Gastroesophageal sphincter (tissue), 4 donors: ENCODE measurements at regions not wholly inside any gene's neighbourhood (a gene's known extent, or its start where the extent isn't known, plus 50 kb on each side); places are given as distances from the start of the nearest gene placed in this dataset.

ENCODE experiments used
- ATAC-seq: fragments of 150-250 bp; one replicate; pipeline ENCODE4 v1.9.1; 2016; ENCODE audit warnings: mild to moderate bottlenecking, moderate library complexity
- H3K27ac ChIP-seq, 4 donors: fragments of 200-600 bp; sonication (generic) in 3 of 4; 1 replicate in 3 of 4; 2 replicates in 1 of 4; pipeline ENCODE4 v1.5.1; 2016 to 2019
- H3K27me3 ChIP-seq: fragments of 200-600 bp; sonication (generic); one replicate; pipeline ENCODE4 v1.5.1; 2019
- H3K36me3 ChIP-seq, 2 donors: fragments of 200-600 bp; sonication (generic); one replicate each; pipeline ENCODE4 v1.5.1; 2019; ENCODE audit warnings: control low read depth in 1 of 2
- H3K4me1 ChIP-seq, 3 donors: fragments of 200-600 bp; sonication (generic); 1 replicate in 2 of 3; 2 replicates in 1 of 3; pipeline ENCODE4 v1.5.1; 2016 to 2019; ENCODE audit warnings: control low read depth in 2 of 3
- H3K4me3 ChIP-seq, 2 donors: fragments of 200-600 bp; sonication (generic); one replicate each; pipeline ENCODE4 v1.5.1; 2019; ENCODE audit warnings: mild to moderate bottlenecking in 1 of 2, moderate library complexity in 1 of 2
- H3K9me3 ChIP-seq, 3 donors: fragments of 200-600 bp; sonication (generic); one replicate each; pipeline ENCODE4 v1.5.1; 2017 to 2019; ENCODE audit warnings: control low read depth in 2 of 3
- CTCF ChIP-seq, 4 experiments: fragments of 200-600 bp in 2 of 4; fragments of 450-650 bp in 2 of 4; sonication (generic) in 1 of 4; IDR thresholded peaks; one replicate each; pipeline ENCODE4 v1.5.1; 2017 to 2019; ENCODE audit warnings: antibody characterized with exemption in 4 of 4, mild to moderate bottlenecking in 2 of 4, moderate library complexity in 2 of 4
- EP300 ChIP-seq: sonication (generic); formaldehyde crosslinking; IDR thresholded peaks from one replicate; pipeline ENCODE4 v1.6.1; 2017; ENCODE audit warnings: antibody characterized with exemption, mild to moderate bottlenecking
- POLR2A ChIP-seq, 2 donors: fragments of 450-650 bp; IDR thresholded peaks; one replicate each; pipeline ENCODE4 v1.6.1; 2017; ENCODE audit warnings: antibody characterized with exemption in 2 of 2, mild to moderate bottlenecking in 2 of 2, moderate library complexity in 1 of 2
- POLR2AphosphoS5 ChIP-seq: sonication (generic); formaldehyde crosslinking; IDR thresholded peaks from one replicate; pipeline ENCODE4 v1.6.1; 2017; ENCODE audit warnings: antibody characterized with exemption
- WGBS, 2 donors: methylation state at CpG; one replicate each; pipeline ENCODE4 v1.1.5; 2018; ENCODE audit warnings: low coverage in 1 of 2; 5-methylcytosine and 5-hydroxymethylcytosine counted together

GRCh38 chr14:101129521-101130167 lies 226.1 kb upstream of the RTL1 start:
- H3K4me1 ChIP-seq, result no peaks in the 10 kb centered on the region
- H3K9me3 ChIP-seq, result peaks cover 0 to 4% (median 0%) of the 10 kb centered on the region in 3 donors
- no peak overlapping the region for H3K27ac ChIP-seq
- WGBS, 2 donors, result 52 to 69% methylated on average over 6 of the region's 6 CpGs
- peaks cover 63% of the 10 kb centered on the region for H3K27me3 ChIP-seq
- H3K36me3 ChIP-seq, result no peaks in the 10 kb centered on the region
- TF ChIP-seq POLR2AphosphoS5 (no peak), POLR2A (IDR thresholded peaks at IDR 0.05) (no peak), CTCF (IDR thresholded peaks at IDR 0.05) (no peak)
- no peak for ATAC-seq
- no peak overlapping the region for H3K4me3 ChIP-seq

GRCh38 chr14:101130861-101131260 lies 227.3 kb upstream of the RTL1 start:
- H3K27me3 ChIP-seq, result peaks cover 59% of the 10 kb centered on the region
- TF ChIP-seq EP300 (no peak), POLR2AphosphoS5 (no peak), CTCF (IDR thresholded peaks at IDR 0.05) (no peak), POLR2A (IDR thresholded peaks at IDR 0.05) (no peak)
- ATAC-seq, result no peak

GRCh38 chr14:101131451-101131916 lies 228.0 kb upstream of the RTL1 start:
- no peak for ATAC-seq
- Histone ChIP-seq H3K9me3 (peaks cover 0 to 4% (median 0%) of the 10 kb centered on the region in 3 donors), H3K4me3 (no peak overlapping the region), H3K27me3 (peaks cover 53% of the 10 kb centered on the region), H3K36me3 (no peaks in the 10 kb centered on the region), H3K4me1 (no peaks in the 10 kb centered on the region), H3K27ac (no peak overlapping the region)
- TF ChIP-seq POLR2A (IDR thresholded peaks at IDR 0.05), result no peak
- no peak for TF ChIP-seq CTCF (IDR thresholded peaks at IDR 0.05)
- no peak for TF ChIP-seq POLR2AphosphoS5
- no peak for TF ChIP-seq EP300
- WGBS, 2 donors, result no CpG with 5 or more reads among the region's 7 CpGs

More at GRCh38 chr14:101130861-101131260, 227.3 kb upstream of the RTL1 start:
- Histone ChIP-seq H3K27ac (no peak overlapping the region), H3K9me3 (peaks cover 0 to 4% (median 0%) of the 10 kb centered on the region in 3 donors), H3K36me3 (no peaks in the 10 kb centered on the region), H3K4me1 (no peaks in the 10 kb centered on the region), H3K4me3 (no peak overlapping the region)
- WGBS, 2 donors, result 62% methylated on average over 2 of the region's 6 CpGs; no CpG with 5 or more reads in 1 of the 2 donors

- no CpG with 5 or more reads among the region's 10 CpGs for WGBS, 2 donors
- no peak overlapping the region for H3K27ac ChIP-seq
- H3K9me3 ChIP-seq, result peaks cover 0 to 4% (median 0%) of the 10 kb centered on the region in 3 donors
- no peak for TF ChIP-seq POLR2AphosphoS5
- no peak for ATAC-seq
- peaks cover 49% of the 10 kb centered on the region for H3K27me3 ChIP-seq
- H3K4me3 ChIP-seq, result no peak overlapping the region
- no peaks in the 10 kb centered on the region for H3K4me1 ChIP-seq
- no peaks in the 10 kb centered on the region for H3K36me3 ChIP-seq
Observed at GRCh38 chr14:101132051-101132571, 228.6 kb upstream of the RTL1 start.

- H3K4me1 ChIP-seq, result no peaks in the 10 kb centered on the region
- peaks cover 0 to 4% (median 0%) of the 10 kb centered on the region in 3 donors for H3K9me3 ChIP-seq
- no peak overlapping the region for H3K27ac ChIP-seq
- ATAC-seq, result no peak
- TF ChIP-seq EP300 (no peak), CTCF (IDR thresholded peaks at IDR 0.05) (no peak), POLR2AphosphoS5 (no peak), POLR2A (IDR thresholded peaks at IDR 0.05) (no peak)
- H3K36me3 ChIP-seq, result no peaks in the 10 kb centered on the region
- WGBS, 2 donors, result 49% methylated on average over 4 of the region's 7 CpGs; no CpG with 5 or more reads in 1 of the 2 donors
- no peak overlapping the region for H3K4me3 ChIP-seq
- peaks cover 44% of the 10 kb centered on the region for H3K27me3 ChIP-seq
Observed at GRCh38 chr14:101132588-101132987, 229.1 kb upstream of the RTL1 start.
